ENCODE measurements at regions not wholly inside any gene's neighbourhood (a gene's known extent, or its start where the extent isn't known, plus 50 kb on each side); places are given as distances from the start of the nearest gene placed in this dataset.

GRCh38 chr16:79794941-79795340, 194.4 kb upstream of the MAF start:
- no peak for TF ChIP-seq CTCF (conservative IDR thresholded peaks at IDR 0.05; ENCODE audit: low read depth, low read length)
- no peak for TF ChIP-seq EZH2phosphoT487 (IDR thresholded peaks at IDR 0.05; ENCODE audit: borderline replicate concordance, low read length)
- no peak for TF ChIP-seq EZH2 (IDR thresholded peaks at IDR 0.05; ENCODE audit: low read length, unreplicated experiment)

Measured in PC-3 (cell line).